Tibial nerve (tissue), 3 donors: ENCODE measurements at regions not wholly inside any gene's neighbourhood (a gene's known extent, or its start where the extent isn't known, plus 50 kb on each side); places are given as distances from the start of the nearest gene placed in this dataset.

Experiments
- CTCF ChIP-seq, 5 experiments: fragments of 200-600 bp in 3 of 5; fragments of 450-650 bp in 2 of 5; sonication (generic) in 3 of 5; IDR thresholded peaks; one replicate each; pipeline ENCODE4 v1.5.1; 2016 to 2019; ENCODE audit warnings: antibody characterized with exemption in 5 of 5, mild to moderate bottlenecking in 3 of 5, moderate library complexity in 2 of 5
- POLR2A ChIP-seq, 2 donors: fragments of 450-650 bp; IDR thresholded peaks; one replicate each; pipeline ENCODE4 v1.6.1; 2017; ENCODE audit warnings: antibody characterized with exemption in 2 of 2, mild to moderate bottlenecking in 2 of 2, moderate library complexity in 2 of 2

GRCh38 chr2:144183727-144184126 is 336.2 kb downstream of the ZEB2 start:
- no peak for TF ChIP-seq POLR2A (IDR thresholded peaks at IDR 0.05)
- TF ChIP-seq CTCF (IDR thresholded peaks at IDR 0.05), result no peak
